NCI-H748 (cell line): ENCODE measurements at regions not wholly inside any gene's neighbourhood (a gene's known extent, or its start where the extent isn't known, plus 50 kb on each side); places are given as distances from the start of the nearest gene placed in this dataset.
"Not testable (repeated sequence)": the region's sequence is repeated elsewhere in the genome, so short reads cannot be mapped to it uniquely, and the experiment has no call there.

Experiments used
- DNase-seq: peaks from one replicate; lab custom pipeline; 2025; ENCODE audit not compliant: unreplicated experiment; lab: John Stamatoyannopoulos, UW

GRCh38 chr4:116180157-116180601 lies 905.2 kb downstream of the TRAM1L1 start:
- DNase-seq: peak; percentile 53

DNA sequence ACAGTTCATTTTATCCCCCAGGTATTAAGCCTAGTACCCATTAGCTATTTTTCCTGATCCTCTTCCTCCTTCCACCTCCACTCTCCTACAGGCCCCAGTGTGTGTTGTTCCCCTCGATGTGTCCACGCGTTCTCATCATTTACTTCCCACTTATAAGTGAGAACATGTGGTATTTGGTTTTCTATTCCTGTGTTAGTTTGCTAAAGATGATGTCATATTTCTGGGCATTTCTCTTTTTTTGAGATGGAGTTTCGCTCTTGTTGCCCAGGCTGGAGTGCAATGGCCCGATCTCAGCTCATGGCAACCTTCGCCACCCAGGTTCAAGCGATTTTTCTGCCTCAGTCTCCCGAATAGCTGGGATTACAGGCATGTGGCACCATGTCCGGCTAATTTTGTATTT lies 934.0 kb downstream of the TRAM1L1 start:
- not testable (repeated sequence) for DNase-seq

- DNase-seq: peak; percentile 4
These were observed 935.2 kb downstream of the TRAM1L1 start for GRCh38 chr4:116150152-116150551.

- DNase-seq: no peak
These were observed 942.2 kb downstream of the TRAM1L1 start for GRCh38 chr4:116143198-116143597.

GRCh38 chr4:116132946-116133345 lies 952.4 kb downstream of the TRAM1L1 start:
- no peak for DNase-seq

DNA sequence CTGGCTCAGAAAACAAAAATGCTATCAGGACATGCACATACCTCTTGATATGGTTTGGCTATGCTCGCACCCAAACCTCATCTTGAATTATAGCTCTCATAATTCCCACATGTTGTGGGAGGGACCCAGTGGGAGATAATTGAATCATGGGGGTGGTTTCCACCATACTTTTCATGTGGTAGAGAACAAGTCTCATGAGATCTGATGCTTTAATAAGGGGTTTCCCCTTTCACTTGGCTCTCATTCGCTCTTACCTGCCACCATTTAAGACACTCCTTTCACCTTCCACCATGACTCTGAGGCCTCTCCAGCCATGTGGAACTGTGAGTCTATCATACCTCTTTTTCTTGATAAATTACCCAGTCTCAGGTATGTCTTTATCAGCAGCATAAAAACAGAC lies 958.6 kb downstream of the TRAM1L1 start:
- DNase-seq: no peak

DNA sequence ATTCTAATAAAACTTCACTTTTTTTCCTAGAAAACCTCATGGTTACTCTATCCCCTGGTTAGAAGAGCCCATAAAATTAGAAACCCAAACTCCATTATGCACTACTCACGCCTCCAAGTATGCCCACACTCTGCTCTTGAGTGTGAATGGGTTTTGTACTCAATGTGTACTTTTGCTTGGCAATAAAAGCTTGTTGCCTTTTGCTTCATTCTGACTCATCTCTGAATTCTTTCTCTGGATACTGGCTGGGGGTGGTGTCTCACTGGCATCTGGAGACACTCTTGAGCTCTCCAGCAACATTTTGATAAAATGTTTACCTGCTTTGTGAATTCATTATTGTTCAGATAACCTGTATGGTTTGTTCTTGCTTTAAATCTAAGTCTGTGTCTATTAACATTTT lies 963.3 kb downstream of the TRAM1L1 start:
- DNase-seq: peak; percentile 53

- peak; percentile 88 for DNase-seq
These were observed 967.2 kb downstream of the TRAM1L1 start for GRCh38 chr4:116118221-116118620.

DNA sequence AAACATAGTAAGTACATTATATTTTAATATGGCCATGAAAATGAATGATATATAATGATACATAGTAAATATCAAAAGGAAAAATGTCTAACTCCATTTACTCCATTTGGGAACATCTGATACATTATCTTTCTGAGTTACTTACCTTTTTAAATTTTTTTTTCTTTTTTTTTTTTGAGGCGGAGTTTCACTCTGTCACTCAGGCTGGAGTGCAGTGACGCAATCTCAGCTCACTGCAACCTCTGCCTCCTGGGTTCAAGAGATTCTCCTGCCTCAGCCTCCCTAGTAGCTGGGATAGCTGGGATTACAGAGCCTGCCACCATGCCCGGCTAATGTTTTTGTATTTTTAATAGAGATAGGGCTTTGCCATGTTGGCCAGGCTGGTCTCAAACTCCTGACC lies 972.5 kb downstream of the TRAM1L1 start:
- not testable (repeated sequence) for DNase-seq

DNA sequence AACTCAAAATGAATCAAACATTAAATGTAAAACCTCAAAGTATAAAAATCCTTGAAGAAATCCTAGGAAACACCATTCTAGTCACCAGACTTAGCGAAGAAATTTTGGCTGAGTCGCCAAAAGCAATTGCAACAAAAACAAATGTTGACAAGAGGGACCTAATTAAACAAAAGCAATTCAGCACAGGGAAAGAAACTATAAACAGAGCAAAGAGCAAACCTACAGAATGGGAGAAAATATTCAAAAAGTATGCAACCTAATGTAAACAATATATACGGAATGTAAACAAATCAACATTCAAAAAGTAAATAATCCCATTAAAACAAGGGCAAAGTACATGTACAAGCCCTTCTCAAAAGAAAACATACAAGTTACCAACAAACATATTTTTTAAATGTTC lies 974.7 kb downstream of the TRAM1L1 start:
- DNase-seq: no peak

DNA sequence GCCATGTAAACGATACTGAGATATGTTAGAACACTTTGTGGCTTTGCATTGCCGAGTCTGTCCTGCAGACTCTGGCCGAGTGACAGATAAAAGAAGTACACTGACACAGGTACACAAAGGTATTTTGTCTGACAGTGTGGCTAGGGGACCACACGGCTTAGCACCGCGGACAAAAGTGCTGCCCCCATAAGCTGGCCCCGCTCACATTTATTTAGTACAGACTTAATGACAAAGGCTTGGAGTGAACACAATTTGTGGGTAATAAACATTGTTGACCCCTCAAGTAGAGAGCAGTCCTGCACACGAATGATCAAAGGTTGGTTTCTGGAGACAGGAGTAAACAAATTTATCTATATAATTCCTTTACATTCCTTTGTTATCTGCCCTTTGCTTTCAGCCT lies 976.8 kb downstream of the TRAM1L1 start:
- DNase-seq: no peak

DNA sequence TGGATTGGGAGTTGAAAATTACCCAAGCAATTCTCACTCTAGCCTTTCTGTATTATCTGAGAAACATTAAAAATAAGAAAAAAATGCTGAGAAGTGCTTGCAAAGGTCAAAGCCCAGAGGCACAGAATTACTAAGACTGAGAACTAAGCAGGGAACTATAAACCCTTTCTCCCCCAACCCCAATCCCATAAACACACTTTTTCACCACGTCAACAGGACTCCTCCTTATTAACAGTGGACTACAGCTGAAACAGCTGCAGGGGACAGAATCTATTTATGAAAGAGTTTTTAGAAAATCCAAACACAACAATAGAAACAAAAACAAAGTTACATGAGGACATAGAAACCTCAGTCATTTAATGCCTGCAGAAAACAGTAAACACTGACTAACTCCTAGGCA lies 984.1 kb downstream of the TRAM1L1 start:
- no peak for DNase-seq

GRCh38 chr4:116099596-116099995 lies 985.8 kb downstream of the TRAM1L1 start:
- no peak for DNase-seq

DNA sequence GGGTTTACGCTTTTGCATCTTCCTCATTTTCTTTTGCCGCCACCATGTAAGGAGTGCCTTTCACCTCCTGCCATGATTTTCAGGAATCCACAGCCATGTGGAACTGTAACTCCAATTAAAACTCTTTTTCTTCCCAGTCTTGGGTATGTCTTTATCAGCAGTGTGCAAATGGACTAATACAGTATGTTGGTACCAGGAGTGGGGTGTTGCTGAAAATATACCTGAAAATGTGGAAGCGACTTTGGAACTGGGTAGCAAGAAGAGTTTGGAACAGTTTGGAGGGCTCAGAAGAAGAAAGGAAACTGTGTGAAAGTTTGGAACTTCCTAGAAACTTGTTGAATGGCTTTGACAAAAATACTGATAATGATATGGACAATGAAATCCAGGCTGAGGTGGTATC lies 983.9 kb upstream of the NDST4 start:
- DNase-seq: not testable (repeated sequence)

- DNase-seq: no peak
These were observed 979.5 kb upstream of the NDST4 start for GRCh38 chr4:116092961-116093360.

- no peak for DNase-seq
These were observed 975.4 kb upstream of the NDST4 start for GRCh38 chr4:116088771-116089170.

DNA sequence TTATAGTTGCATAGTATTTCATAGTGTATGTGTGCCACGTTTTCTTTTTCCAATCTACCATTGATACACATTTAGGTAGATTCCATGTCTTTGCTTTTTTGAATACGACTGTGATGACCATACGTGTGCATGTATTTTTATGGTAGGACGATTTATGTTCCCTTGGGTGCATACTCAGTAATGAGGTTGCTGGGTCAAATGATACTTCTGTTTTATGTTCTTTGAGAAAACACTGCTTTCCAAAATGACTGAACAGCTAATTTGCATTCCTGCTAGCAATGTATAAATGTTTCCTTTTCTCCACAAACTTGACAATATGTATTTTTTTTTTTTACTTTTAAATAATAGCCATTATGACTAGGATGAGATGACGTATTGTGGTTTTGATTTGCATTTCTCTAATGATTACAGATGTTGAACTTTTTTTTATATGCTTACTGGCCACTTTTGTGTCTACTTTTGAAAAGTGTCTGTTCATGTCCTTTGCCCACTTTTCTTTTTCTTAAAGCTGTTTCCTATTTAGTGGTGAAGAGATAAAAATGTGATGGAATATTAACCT lies 969.5 kb upstream of the NDST4 start:
- no peak for DNase-seq

DNA sequence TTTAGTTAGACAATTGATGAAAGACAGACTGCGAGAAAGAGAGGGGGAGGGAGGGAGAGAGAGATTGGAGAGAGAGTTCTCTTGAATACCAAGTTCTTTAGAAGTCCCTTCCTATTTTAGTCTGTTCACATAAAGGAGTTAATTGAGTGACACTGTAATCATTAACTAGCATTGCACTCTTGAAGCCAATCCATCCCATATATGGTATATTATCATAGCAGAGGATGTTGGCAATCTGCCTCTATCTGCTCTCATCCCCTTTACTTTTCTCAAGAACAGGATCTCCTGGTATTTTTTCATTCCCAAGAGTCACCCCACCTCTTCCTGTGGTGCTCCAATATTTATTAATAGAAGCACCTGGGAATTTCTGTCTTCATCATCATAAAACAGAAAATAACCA lies 959.6 kb upstream of the NDST4 start:
- no peak for DNase-seq

- DNase-seq: no peak
These were observed 956.9 kb upstream of the NDST4 start for GRCh38 chr4:116070283-116070682.

DNA sequence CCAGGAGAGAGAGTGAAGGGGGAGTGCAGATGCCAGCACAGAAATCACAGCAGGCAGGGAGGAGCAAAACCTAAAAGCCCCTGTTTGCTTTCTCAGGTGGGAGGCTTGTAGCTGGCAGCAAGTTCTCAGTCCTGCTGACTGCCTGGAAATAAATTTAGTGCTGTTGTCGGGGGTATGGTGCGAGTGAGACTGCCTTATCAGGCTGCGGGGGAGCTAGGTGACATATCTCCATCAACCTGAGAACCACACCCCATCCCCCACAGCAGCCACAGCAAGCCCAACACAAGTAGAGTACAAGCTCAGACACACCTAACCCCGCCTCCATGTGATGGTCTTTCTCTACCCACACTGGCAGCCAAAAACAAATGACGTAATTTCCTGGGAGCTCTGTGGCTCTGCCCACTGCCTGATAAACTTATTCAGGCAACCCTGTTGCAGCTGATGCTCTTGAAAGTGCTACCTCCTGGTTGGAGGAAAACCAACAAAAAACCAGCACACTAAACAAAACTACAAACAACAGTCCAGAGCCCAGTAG lies 953.4 kb upstream of the NDST4 start:
- no peak for DNase-seq

- no peak for DNase-seq
These were observed 950.9 kb upstream of the NDST4 start for GRCh38 chr4:116064331-116064730.

DNA sequence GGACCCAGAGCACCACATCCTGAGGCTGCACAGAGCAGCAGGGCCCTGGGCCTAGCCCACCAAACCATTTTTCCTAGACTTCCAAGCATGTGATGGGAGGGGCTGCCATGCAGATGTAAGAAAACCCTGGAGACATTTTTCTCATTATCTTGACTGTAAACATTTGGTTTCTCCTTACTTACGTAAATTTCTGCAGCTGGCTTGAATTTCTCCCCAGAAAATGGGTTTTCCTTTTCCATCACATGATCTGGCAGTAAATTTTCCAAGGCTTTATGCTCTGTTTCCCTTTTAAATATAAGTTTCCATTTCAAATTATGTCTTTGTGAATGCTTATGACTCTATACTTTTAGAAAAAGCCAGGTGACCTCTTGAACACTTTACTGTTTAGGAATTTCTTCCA lies 945.9 kb upstream of the NDST4 start:
- no peak for DNase-seq

DNA sequence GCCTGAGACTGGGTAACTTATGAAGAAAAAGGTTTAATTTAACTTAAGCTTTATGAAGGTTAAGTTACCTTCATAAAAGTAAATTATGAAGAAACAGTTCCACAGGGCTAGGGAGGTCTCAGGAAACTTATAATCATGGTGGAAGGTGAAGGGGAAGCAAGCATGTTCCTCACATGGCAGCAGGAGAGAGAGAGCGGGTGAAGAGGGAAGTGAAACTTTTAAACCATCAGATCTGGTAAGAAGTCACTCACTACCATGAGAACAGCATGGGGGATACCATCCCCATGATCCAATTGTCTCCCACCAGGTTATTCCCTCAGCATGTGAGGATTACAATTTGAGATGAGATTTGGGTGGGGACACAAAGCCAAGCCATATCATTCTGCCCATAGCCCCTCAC lies 944.7 kb upstream of the NDST4 start:
- no peak for DNase-seq
